Smooth muscle cell (in vitro differentiated cells): ENCODE measurements at regions not wholly inside any gene's neighbourhood (a gene's known extent, or its start where the extent isn't known, plus 50 kb on each side); places are given as distances from the start of the nearest gene placed in this dataset.

Experiments
- DNase-seq: peaks from one replicate; lab custom pipeline; 2025; ENCODE audit not compliant: unreplicated experiment; lab: John Stamatoyannopoulos, UW
- H2AFZ ChIP-seq: fragments of 200-600 bp; sonication (generic); 2 replicates; pipeline ENCODE4 v1.6.0; 2016; ENCODE audit warnings: antibody characterized with exemption, low read depth, mild to moderate bottlenecking
- H3F3A ChIP-seq: fragments of 200-600 bp; sonication (generic); 2 replicates; pipeline ENCODE4 v1.6.0; 2017; ENCODE audit warnings: antibody characterized with exemption, low read depth
- H3K27ac ChIP-seq: fragments of 200-600 bp; sonication (generic); 2 replicates; pipeline ENCODE4 v1.5.1; 2016; ENCODE audit warnings: low read depth, mild to moderate bottlenecking
- H3K27me3 ChIP-seq: fragments of 200-600 bp; sonication (generic); 2 replicates; pipeline ENCODE4 v1.6.1; 2016; ENCODE audit warnings: low read depth, mild to moderate bottlenecking
- H3K36me3 ChIP-seq: fragments of 200-600 bp; sonication (generic); 2 replicates; pipeline ENCODE4 v1.5.1; 2016; ENCODE audit warnings: low read depth
- H3K4me1 ChIP-seq: fragments of 200-600 bp; sonication (generic); 2 replicates; pipeline ENCODE4 v1.5.1; 2016; ENCODE audit warnings: low read depth
- H3K4me2 ChIP-seq: fragments of 200-600 bp; sonication (generic); 2 replicates; pipeline ENCODE4 v1.6.0; 2016; ENCODE audit warnings: mild to moderate bottlenecking
- H3K4me3 ChIP-seq: fragments of 200-600 bp; sonication (generic); 2 replicates; pipeline ENCODE4 v1.5.1; 2016; ENCODE audit warnings: mild to moderate bottlenecking
- H3K79me2 ChIP-seq: fragments of 200-600 bp; sonication (generic); 2 replicates; pipeline ENCODE4 v1.6.0; 2016; ENCODE audit warnings: low read depth, mild to moderate bottlenecking
- H3K9ac ChIP-seq: fragments of 200-600 bp; sonication (generic); 2 replicates; pipeline ENCODE4 v1.6.0; 2016; ENCODE audit warnings: low read depth
- H3K9me3 ChIP-seq: fragments of 200-600 bp; sonication (generic); replicated peaks from 2 replicates; pipeline ENCODE4 v1.5.1; 2016; ENCODE audit warnings: low read depth
- H4K20me1 ChIP-seq: fragments of 200-600 bp; sonication (generic); 2 replicates; pipeline ENCODE4 v1.6.0; 2016; ENCODE audit warnings: low read depth
- WGBS: methylation state at CpG from one replicate; pipeline ENCODE4 v1.1.7; 2016; ENCODE audit warnings: low lambda C conversion rate; 5-methylcytosine and 5-hydroxymethylcytosine counted together
- TF ChIP-seq, protein P1 (sequence below): fragments of 200-600 bp; sonication (generic); IDR thresholded peaks from 2 replicates; pipeline ENCODE4 v1.5.1; 2017; ENCODE audit warnings: borderline replicate concordance, mild to moderate bottlenecking, antibody characterized with exemption; ENCODE audit not compliant: insufficient read depth, poor library complexity, severe bottlenecking

DNA sequence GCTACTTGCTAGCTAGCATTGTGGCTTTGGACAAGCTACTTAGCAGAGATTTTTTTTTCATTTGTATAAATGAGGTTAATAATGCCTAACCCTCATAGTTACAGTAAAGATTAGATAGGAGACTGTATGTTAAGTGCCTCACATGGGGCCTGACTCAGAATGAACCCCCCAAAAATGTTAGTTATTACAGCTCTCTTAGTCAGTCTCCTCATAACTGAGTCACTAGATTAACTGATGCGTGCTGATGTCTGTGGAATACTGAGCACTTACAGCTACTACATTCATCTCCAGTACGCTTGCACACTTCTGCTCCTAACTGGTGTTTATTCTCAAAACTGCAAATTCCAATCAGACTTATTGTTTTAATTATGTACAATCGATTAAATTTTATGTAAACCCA is 315.3 kb downstream of the SNX13 start:
- Histone ChIP-seq H4K20me1 (no peaks in the 10 kb centered on the region), H3K4me1 (peaks cover 16% of the 10 kb centered on the region), H3K9ac (no peak overlapping the region), H3K27ac (peak overlapping the region; percentile 85), H3K4me2 (peak overlapping the region; percentile 60), H3K4me3 (no peak overlapping the region), H3K79me2 (no peaks in the 10 kb centered on the region), H3K9me3 (no peaks in the 10 kb centered on the region), H2AFZ (no peak overlapping the region), H3K36me3 (no peaks in the 10 kb centered on the region), H3K27me3 (no peaks in the 10 kb centered on the region), H3F3A (peaks cover 14% of the 10 kb centered on the region)
- no peak for DNase-seq
- TF ChIP-seq, protein P1, sequence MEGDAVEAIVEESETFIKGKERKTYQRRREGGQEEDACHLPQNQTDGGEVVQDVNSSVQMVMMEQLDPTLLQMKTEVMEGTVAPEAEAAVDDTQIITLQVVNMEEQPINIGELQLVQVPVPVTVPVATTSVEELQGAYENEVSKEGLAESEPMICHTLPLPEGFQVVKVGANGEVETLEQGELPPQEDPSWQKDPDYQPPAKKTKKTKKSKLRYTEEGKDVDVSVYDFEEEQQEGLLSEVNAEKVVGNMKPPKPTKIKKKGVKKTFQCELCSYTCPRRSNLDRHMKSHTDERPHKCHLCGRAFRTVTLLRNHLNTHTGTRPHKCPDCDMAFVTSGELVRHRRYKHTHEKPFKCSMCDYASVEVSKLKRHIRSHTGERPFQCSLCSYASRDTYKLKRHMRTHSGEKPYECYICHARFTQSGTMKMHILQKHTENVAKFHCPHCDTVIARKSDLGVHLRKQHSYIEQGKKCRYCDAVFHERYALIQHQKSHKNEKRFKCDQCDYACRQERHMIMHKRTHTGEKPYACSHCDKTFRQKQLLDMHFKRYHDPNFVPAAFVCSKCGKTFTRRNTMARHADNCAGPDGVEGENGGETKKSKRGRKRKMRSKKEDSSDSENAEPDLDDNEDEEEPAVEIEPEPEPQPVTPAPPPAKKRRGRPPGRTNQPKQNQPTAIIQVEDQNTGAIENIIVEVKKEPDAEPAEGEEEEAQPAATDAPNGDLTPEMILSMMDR, result no peak
- WGBS, result 30% methylated on average over 3 of the region's 3 CpGs

DNA sequence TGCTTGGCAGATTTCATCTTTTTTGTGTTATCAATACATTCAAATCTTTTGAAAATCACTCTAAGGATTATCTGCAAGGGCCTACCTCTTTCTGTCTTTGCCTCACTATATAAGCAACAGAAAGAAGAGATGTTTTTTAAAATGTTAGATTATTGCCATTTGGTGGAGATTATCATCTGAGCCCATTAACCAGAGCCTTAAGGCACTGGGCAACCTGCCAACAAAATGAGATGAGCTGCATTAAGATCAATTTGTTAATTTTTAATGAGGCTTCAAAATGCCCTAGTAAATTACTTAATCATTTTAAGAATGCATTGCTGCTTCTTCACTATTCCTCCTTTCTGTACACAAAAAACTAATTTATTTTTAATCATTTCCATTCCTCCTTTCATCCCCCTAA is 314.1 kb downstream of the SNX13 start:
- H3F3A ChIP-seq, result peaks cover 14% of the 10 kb centered on the region
- peaks cover 16% of the 10 kb centered on the region for H3K4me1 ChIP-seq
- peak overlapping the region; percentile 26 for H2AFZ ChIP-seq
- H3K36me3 ChIP-seq, result no peaks in the 10 kb centered on the region
- H3K4me3 ChIP-seq, result no peak overlapping the region
- no peaks in the 10 kb centered on the region for H3K79me2 ChIP-seq
- no peaks in the 10 kb centered on the region for H3K9me3 ChIP-seq
- DNase-seq, result no peak
- TF ChIP-seq, protein P1, result no peak
- H3K9ac ChIP-seq, result no peak overlapping the region
- peak overlapping the region; percentile 22 for H3K4me2 ChIP-seq
- H3K27me3 ChIP-seq, result no peaks in the 10 kb centered on the region
- peak overlapping the region; percentile 85 for H3K27ac ChIP-seq
- H4K20me1 ChIP-seq, result no peaks in the 10 kb centered on the region

DNA sequence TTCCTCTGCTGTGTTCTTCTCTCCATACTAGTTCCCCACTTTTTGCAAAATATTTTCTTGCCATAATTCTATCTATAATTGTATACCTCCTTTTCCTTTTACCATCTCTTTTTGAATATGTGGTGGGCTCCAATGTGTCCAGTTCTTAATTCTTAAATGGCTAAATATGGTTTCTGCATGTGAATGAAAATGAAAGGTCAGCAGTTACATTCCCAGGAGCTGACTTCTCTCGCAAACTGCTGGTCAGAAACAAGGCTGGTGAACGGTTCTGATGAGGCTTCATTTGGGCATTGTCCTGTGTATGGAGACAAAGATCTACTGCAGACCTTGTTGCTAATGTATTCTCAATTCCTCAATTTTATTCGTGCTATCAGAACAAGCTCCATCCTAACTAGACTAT is 309.2 kb downstream of the SNX13 start:
- Histone ChIP-seq H3K27me3 (no peaks in the 10 kb centered on the region), H3K4me3 (no peak overlapping the region), H3K9ac (no peak overlapping the region), H4K20me1 (no peaks in the 10 kb centered on the region), H3K9me3 (no peaks in the 10 kb centered on the region), H3F3A (no peaks in the 10 kb centered on the region), H3K4me2 (no peak overlapping the region), H3K27ac (no peak overlapping the region), H3K4me1 (no peaks in the 10 kb centered on the region), H3K36me3 (no peaks in the 10 kb centered on the region), H3K79me2 (no peaks in the 10 kb centered on the region), H2AFZ (no peak overlapping the region)
- 94% methylated on average over 3 of the region's 3 CpGs for WGBS
- TF ChIP-seq, protein P1, result no peak
- no peak for DNase-seq

GRCh38 chr7:17632384-17632783 is 307.9 kb downstream of the SNX13 start:
- Histone ChIP-seq H3K27ac (no peak overlapping the region), H3K4me1 (no peaks in the 10 kb centered on the region), H3K79me2 (no peaks in the 10 kb centered on the region), H3K9ac (no peak overlapping the region), H4K20me1 (no peaks in the 10 kb centered on the region), H3K4me3 (no peak overlapping the region), H2AFZ (peak overlapping the region; percentile 7), H3F3A (no peaks in the 10 kb centered on the region), H3K36me3 (no peaks in the 10 kb centered on the region), H3K9me3 (no peaks in the 10 kb centered on the region), H3K4me2 (no peak overlapping the region), H3K27me3 (no peaks in the 10 kb centered on the region)
- 64% methylated on average over 2 of the region's 2 CpGs for WGBS
- TF ChIP-seq, protein P1, result no peak
- DNase-seq, result no peak
